ENCODE measurements at regions not wholly inside any gene's neighbourhood (a gene's known extent, or its start where the extent isn't known, plus 50 kb on each side); places are given as distances from the start of the nearest gene placed in this dataset.

DNA sequence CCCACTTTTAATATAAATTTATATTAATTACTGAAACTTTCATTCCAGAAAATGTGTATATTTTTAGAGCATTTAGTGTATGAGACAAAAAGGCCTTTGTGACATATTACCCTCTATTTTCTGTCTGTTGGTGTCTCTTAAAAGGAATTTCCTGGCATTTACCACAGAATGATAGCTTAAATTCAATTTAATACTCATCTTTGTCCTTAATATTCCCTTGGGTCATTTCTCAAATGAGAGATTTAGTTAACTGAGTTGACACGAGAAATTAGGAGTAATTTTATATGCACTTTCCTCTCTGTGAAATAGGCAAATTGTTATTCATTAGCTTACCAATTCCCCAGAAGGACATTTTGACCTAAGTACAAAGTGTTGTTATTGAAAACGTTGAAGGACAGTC, 101.7 kb upstream of the CTTNBP2 start:
- no peak for DNase-seq

DNA sequence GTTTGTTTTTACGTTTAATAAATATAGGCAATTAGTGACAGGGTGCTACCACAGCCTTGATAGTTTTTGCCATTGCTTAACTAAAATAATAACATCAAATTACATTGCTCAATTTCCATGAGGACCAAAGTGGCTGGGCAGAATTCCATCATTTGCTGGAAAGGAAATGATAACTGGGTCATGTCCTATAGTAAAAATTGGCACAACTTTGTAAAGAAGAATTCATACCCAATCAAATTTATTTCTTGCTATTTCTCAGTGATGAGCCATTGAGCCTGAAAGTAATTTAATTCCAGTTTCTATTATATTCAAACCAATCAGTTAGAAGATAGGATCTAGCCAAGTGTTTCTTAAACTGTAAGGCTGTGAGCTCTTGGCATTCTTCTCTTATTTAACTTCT, 102.2 kb upstream of the CTTNBP2 start:
- no peak for DNase-seq

DNA sequence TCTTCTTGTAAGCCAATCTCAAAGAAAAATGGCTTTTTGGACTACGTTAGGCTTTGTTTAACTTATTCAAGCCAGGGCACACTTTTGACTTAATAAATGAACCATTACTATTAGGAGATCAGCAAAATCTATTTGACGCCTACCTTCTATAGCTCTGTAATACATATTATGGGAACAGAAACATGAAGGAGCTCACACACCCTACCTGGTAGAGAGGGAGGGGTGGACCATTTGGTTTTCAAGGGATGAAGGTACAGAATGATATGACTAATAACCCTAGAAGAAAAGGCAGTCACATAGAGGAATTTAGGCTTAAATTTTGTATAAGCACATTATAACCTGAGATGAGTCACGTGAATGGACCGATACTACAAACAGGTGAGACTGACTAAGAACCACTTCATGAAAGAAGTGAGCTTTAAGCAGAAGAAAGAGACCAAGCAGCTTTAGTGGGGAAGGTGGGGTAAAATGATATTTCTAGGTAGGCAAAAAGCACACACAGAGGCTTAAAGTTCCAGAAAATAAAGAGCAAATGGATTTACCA, 106.8 kb upstream of the CTTNBP2 start:
- DNase-seq, result no peak

DNA sequence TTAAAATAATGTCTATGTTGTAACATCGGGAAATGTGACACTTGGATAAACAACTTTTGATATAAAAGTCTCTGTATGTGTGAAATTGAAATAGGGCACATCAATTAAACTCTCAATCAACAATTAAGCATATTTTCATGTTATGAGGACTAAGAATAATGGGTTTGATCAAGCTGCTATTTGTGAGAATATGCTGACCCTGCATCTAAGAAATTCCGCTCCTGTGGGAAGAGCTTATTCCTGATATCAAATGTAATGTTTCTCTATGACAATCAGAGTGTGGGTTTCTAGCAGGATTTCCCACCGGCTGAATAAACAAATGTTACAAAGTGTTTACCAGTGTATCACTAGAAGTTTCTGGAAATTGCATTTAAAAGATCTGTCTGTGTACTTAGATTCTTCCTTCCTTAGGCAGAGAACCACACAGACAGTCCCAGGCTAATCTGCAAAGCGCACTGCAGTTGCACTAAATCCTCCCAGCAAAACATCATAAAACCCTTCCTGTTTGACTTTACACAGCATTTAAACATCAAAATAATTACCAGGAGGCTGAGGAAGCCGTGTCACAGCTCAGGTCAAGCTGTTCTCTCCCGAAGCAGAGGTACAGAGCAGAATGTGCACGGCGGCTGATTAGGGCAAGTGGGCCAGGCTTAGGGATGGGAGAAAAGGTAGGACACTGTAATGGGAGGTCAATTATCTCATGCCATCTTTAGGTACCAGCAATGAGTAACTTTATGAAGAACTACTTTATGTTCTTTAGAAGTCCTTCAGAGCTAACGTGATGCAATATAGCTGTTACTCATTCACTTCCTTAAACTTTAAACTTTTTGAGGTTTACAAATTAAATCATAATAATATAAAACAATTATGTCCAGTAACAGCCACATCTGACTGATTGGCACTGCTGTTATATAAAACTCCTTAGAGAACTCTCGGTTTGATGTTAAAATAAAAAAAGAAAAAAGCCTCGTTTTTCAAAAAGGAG, 109.1 kb upstream of the CTTNBP2 start:
- no peak for DNase-seq

DNA sequence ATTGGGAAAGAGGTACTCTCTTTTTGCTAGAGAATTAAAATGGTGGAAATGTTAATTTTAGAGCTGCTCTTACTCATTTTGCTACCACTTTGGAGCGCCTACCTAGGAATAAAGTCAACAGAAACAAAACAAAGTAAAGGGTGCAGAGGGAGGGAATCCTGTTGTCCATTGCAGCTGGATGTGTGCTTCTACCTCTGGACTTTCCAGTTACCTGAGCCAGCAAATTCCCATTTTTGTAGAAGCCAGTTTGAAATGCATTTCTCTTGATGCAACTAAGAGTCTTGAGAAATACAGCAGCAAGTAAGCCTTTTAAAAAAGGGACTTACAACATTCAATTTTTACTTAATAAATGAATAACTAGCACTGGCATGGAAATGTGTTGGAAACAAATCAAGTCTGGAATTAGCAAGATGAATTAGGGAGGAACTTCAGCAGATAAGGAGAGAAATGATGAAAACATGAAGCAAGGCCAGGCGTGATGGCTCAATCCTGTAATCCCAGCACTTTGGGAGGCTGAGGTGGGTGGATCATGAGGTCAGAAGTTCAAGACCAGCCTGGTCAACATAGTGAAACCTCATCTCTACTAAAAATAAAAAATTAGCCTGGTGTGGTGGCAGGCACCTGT, 113.5 kb upstream of the CTTNBP2 start:
- no peak for DNase-seq

DNA sequence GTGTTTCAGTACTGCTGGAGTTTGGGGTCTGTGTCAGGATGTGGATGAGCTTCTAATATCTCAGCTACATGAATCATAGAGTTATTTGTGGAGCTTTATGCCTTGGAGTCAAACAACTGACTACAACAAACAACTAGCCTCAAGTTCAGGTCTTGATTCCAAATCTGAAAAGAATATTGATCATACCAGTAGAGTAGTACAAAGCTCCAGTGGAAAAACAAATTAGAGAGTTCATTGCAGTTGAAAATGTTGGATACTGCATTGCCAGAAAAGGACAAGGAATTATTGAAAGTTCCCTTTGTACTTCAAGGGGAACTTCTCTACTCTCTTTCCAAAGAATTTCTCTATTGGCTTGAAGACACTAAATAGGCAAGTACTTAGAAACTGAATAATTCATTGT, 117.6 kb upstream of the CTTNBP2 start:
- DNase-seq, result no peak

DNA sequence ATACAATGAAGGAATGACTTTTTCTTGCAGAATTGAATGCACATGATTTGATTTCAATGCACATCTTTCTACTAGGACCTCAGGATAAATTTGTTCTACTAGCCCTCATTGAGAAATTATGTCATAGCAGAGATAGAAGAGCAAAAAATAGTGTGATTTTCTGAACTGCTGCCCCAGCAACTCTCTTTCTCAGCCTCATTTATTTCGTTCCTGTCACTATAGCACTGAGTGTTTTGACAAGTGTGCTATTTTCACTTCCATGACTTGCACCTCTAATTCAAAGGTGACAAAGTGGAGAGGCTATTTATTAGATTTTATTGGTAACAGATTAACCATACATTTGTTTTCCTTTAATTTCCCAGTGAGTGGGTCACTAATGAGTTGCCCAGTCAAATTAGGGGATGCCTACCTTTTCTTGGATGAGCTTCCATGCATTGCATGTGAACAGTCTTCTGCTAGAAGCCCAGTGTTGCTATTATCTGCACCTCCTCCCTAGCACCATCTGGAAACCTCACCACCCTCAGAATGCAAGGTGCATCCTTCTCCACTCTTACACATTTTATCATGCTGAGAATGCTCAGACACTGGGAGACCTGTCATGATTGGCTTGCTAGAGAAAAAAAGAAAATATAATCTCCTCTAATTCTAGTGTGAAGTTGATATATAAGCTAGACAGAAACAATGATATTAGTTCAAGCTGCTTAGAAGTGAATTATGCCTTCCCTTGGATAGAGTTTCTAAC, 119.6 kb upstream of the CTTNBP2 start:
- DNase-seq, result no peak

DNA sequence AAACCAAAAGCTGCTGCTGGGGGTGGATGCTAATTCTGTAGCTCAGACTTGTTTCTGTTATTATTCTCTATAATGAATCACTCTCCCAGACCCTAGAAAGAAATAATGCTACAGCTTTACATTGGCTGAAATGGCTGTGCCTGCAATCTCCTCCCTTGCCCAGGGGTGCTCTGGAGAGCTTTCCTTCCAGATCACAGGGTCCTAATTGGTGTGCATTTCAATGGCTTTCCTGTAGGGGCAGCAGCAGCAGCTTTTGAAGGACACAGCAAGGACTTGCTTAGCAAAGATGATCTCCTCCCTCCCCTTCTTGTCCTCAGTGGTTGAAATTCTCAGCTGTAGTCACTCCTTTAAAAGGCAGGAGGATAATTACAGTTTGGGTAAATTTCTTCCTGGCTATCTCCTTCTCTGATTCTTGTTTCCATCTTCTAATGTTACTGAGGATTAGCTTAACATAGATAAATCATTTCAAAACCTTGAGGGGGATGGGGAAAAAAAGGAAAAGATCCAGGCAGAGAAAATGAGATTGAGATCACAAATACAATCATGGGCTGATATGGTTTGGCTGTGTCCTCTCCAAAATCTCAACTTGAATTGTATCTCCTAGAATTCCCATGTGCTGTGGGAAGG, 120.2 kb upstream of the CTTNBP2 start:
- DNase-seq, result peak; percentile 31

DNA sequence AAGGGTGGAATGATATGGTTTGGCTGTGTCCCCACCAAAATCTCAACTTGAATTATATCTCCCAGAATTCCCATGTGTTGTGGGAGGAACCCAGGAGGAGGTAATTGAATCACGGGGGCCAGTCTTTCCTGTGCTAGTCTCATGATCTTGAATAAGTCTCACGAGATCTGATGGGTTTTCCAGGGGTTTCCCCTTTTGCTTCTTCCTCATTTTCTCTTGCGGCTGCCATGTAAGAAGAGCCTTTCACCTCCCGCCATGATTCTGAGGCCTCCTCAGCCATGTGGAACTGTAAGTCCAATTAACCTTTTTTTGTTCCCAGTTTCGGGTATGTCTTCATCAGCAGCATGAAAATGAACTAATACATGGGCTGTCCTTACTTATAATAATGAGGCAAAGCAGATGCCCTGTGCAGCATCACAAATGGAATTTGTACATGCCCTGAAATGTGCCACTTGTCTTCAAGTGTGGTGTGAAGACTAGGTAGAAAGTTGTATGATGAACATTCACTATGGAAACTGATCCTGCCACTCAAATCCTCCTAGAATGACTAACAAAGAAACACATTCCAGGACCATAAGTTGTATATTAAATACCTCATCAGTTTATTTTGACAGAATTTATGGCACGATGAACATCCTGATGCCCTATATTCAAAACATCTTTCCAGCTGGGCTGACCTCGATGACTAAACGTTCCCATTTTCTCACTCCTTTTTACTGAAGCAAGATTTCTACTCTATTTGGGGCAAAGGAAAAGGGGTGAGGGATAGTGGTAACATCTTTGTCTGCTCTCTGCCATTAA, 122.8 kb upstream of the CTTNBP2 start:
- no peak for DNase-seq

DNA sequence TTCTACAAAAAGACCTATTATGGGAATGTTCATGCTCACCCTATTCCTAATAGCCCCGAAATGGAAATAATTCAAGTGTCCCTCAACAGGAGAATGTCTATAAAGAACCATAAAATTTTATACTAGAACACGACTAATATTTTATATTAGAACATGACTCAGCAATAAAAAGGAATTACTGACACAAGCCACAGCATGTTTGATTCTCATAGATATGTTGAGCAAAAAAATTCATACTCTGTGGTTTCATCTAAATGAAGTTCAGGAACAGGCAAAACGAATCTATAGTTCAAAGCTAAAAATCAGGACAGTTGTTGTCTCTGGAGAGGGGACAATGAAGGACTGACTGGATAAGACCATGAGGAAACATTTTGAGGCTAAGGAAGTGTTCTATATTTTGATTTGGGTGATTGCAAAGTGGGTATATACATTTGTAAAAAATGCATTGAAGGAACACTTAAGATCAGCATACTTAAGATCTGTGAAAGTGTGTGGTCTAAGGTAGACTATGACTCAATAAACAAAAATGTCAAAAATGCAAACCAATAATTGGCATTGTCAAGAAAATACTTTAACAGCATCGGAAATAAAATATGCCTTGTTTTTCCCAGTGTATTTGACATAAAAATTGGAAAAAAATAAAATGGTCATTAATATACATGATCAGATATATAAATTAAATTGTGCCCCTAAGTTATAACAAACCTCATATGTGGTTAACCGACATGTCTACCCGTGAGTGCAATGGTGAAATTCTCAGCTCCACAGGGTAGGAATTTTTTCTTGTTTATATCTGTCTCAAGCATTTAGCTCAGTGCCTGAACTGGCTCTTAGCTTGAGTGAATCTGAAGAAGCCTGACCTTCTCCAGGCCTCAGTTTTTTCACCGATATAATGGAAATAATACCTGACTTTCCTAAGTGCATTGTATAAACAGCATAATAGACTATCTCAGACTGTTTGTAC, 124.9 kb upstream of the CTTNBP2 start:
- DNase-seq, result no peak

DNA sequence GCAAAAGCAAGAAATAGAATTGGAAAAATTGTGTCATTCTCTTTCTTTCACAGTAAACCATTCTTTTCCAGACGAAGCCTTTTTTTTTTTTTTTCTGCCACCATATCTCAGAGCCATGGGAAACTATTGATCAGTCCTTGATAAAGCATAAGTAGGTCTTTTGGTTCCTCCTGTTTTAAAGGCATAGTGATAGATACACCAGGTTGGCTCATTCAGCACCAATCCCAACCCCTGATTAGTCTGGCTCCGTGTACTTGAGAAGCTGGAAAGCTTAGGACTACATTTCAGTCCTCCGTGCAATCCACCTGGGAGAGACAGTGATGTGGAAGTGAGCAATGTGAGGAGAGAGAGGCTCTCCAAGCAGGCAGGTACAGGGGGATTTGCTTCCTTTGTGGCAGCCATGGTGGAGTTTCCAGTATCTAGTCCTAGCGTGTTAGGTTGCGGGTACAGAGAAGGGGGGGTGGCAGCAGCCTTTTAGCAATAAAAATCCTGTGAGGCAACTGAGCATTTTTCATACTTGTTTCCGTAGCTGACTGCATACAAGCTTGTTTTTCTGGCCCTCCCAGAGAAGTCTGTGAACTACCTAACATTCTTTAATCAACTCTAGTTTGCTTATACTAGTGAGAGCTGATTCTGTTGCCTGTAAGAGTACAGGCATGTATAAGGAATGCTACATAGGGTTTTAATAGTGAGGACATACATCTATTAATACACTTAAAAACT, 127.4 kb upstream of the CTTNBP2 start:
- no peak for DNase-seq

DNA sequence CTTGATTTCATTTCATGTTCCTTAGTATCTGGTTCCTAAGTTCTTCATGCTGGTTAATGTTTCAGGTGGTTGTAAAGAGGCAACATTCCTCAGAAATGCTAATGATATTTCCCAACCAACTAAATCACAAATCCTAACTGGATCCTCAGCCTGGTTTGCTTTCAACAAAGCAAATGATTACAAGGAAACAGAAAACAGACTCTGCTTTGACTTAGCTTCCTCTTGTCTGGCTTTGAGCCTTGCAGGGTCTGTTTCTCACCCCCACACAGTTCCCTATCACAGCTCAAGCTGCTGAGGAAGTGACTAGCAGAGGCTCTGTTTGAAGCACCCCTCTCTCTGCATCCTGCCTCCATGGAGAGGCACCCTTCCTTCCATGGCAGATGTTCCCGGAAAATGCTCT, 130.2 kb upstream of the CTTNBP2 start:
- no peak for DNase-seq

DNA sequence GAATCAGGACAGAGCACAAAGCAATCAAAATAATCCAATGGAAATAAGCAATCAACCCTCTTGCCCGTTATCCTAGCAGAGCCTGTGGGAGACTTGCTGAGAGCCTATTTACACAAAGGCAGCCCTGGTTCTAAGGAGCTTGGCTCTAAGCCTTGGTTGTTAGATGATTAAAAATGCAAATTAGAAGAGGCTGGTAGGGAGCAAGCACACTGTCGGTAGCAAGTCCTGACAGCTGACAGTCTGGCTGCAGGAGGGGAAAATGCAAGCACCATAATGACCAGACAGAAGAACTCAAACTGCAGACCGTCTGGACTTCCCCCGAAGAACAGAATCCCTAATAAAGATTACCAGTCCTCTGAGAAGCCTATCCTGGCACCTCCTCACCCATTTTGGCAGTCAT, 131.8 kb upstream of the CTTNBP2 start:
- DNase-seq, result no peak

DNA sequence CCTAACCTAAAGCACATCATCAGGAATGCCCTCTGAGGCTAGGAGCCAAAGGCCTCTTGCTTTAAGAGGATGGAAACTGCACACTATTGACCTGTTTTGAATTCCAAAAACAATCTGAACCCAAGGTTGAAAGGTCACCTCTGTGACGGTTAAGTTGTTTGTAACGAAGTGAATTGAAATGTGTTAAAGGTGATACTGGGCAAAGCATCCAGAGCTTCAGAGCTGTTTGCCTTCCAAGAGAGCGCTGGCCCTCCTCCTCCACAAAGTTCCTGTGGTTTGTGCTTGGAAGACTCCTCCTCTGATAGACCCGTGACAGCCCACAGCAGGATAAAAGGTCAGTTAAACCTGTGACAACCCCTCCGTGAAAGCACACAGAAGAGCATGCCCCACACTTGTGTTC, 133.7 kb upstream of the CTTNBP2 start:
- DNase-seq, result no peak

DNA sequence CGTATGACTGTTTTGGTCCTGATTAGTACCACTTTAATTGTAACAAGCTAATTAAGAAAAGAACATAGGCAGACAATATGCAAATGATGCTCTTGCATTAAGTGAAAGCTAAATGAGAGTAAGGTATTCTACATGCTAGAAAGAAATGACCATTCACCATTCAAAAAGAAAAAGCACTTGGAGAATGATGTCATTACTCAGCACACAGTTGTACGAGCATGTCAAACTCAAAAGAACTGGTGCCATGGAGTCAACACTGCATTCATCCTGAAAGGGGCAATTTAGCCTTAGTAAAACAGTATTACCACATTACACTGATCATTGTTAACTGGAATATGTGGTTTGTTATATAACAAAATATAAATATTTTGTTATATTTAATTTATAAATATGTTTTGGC, 136.2 kb upstream of the CTTNBP2 start:
- no peak for DNase-seq

DNA sequence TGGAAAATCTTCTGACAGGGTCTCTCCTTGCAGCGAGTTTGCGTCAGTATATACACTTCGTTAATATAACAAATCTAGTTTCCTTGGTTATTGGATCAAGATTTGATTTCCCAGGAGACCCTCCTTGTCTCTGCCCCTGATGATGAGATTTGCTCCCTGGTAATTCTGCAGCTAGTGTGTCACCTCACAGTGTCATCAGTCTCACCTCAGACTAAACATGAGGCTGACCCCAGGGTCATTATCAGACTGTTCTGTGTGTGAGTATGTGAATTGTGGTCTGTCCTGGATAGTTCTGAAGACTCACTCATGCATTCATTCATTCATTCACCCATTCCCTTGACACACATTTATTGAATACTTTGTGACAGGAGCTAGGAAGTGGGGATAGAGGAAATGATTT, 138.4 kb upstream of the CTTNBP2 start:
- no peak for DNase-seq

DNA sequence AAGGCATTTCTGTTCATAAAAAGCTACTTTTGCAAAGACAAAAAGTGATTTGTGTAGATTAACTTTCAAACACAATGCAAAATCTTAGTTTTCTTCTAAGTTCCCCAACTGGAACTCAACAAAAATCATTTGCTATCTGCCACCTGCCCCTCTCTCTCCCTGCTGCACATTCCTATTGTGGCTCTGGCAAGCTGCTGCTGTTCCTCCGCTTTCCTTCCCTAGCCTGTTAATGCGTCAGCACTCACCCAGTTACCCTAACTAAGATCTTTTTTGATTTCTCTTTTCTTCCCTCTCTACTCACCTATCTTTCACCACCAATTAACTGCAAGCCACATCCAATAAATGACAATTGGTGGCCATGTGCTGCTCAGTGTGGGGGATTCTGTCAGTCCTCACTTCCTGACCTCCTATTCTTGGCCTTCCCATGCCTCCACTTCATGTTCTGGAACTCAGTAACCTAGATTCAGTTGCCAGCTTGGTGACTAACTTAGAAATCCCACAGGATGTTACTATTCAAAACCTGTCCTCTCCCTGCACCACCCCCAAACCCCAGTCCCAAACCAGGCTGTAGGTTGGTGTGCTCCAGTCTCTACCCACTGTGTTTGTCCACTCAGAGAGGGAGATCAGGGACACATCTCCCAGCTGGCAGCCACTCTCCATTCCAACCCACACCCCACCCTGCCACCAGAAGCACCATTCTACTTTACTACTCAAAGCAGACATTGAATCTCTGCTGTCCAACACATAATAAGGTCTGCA, 140.2 kb upstream of the CTTNBP2 start:
- no peak for DNase-seq

DNA sequence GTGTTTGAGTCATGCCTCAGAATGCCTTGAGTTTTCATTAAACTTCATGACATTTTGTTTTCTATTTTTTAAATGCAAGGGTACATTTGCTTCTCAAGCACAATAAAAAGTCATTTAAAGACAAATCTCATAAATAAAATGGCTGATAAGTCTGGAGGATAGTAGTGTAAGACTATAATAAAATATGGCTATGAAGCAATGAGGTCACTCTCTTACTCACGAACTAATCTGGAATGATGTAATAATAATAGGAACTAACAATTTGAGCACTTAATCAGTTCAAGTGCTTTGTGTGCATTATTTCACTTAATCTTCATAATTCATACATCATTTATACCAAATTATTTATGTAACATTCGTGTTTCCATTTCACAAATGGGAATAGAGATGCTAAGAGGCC, 149.3 kb upstream of the CTTNBP2 start:
- no peak for DNase-seq

DNA sequence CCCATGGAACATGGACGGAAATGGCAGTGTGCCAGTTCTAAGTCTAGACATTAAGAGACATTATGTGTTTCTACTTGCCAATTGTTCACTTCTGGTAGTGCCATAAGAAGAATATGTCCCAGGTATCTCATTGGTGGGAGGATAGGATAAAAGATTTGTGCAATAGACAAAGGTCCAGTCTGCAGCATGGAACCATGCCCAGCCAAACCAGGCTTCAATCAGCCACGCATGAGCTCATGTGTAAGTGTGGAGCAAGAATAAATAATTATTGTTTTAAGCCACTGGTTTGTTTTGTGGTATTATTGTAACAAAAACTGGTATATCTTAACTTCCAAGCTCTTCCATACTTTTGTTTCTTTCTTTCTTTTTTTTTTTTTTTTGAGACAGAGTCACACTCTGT, 153.6 kb upstream of the CTTNBP2 start:
- DNase-seq, result no peak

Data from activated CD4-positive, alpha-beta T cell treated with anti-CD3 and anti-CD28 coated beads, Interleukin-2, Interleukin-6, amounts not matched to agents 100 ng/mL and 50 ng/mL, durations not matched to agents 16 hours and 8 hours (primary cell).